SK-N-SH treated with all-trans-retinoic acid at 6 μM for 48 hours (cell line): ENCODE measurements at regions not wholly inside any gene's neighbourhood (a gene's known extent, or its start where the extent isn't known, plus 50 kb on each side); places are given as distances from the start of the nearest gene placed in this dataset.

Experiments
- ARNTL ChIP-seq: fragments of 450-650 bp; formaldehyde crosslinking; IDR thresholded peaks from 2 replicates; pipeline ENCODE4 v1.5.0; 2020; ENCODE audit warnings: low read depth, mild to moderate bottlenecking, moderate library complexity, borderline replicate concordance
- ESRRG ChIP-seq: fragments of 250-450 bp; sonication (Bioruptor Pico); IDR thresholded peaks from 2 replicates; pipeline ENCODE4 v1.6.1; 2021; ENCODE audit warnings: mild to moderate bottlenecking
- GLIS3 ChIP-seq: fragments of 250-450 bp; sonication (Bioruptor Pico); IDR thresholded peaks from 2 replicates; pipeline ENCODE4 v1.5.0; 2020; ENCODE audit warnings: mild to moderate bottlenecking, moderate library complexity
- OSR1 ChIP-seq: fragments of 250-450 bp; sonication (Bioruptor Pico); IDR thresholded peaks from 2 replicates; pipeline ENCODE4 v1.8.0; 2022; ENCODE audit warnings: moderate library complexity, mild to moderate bottlenecking, inconsistent platforms
- PPARA ChIP-seq: fragments of 250-450 bp; sonication (Bioruptor Pico); IDR thresholded peaks from 2 replicates; pipeline ENCODE4 v1.5.0; 2020; ENCODE audit warnings: mild to moderate bottlenecking, borderline replicate concordance
- RARB ChIP-seq: fragments of 250-450 bp; sonication (Bioruptor Pico); IDR thresholded peaks from 2 replicates; pipeline ENCODE4 v1.8.0; 2021; ENCODE audit warnings: mild to moderate bottlenecking, moderate library complexity
- TCF4 ChIP-seq: fragments of 250-450 bp; sonication (Bioruptor Pico); IDR thresholded peaks from 2 replicates; pipeline ENCODE4 v1.8.0; 2021; ENCODE audit warnings: mild to moderate bottlenecking, moderate library complexity, borderline replicate concordance
- TOX ChIP-seq: fragments of 250-450 bp; sonication (Bioruptor Pico); IDR thresholded peaks from 2 replicates; pipeline ENCODE4 v1.8.0; 2021; ENCODE audit warnings: mild to moderate bottlenecking, moderate library complexity, borderline replicate concordance
- ZNF565 ChIP-seq: fragments of 450-650 bp; formaldehyde crosslinking; conservative IDR thresholded peaks from 2 replicates; pipeline ENCODE4 v1.5.0; 2020; ENCODE audit warnings: low read depth, mild to moderate bottlenecking, moderate library complexity
- ZNF8 ChIP-seq: fragments of 450-650 bp; formaldehyde crosslinking; IDR thresholded peaks from 2 replicates; pipeline ENCODE4 v1.5.0; 2020; ENCODE audit warnings: mild to moderate bottlenecking, moderate library complexity
- TF ChIP-seq, protein P1 (sequence below): fragments of 250-450 bp; sonication (Bioruptor Pico); IDR thresholded peaks from 2 replicates; pipeline ENCODE4 v1.8.0; 2020; ENCODE audit warnings: mild to moderate bottlenecking, moderate library complexity, borderline replicate concordance

DNA sequence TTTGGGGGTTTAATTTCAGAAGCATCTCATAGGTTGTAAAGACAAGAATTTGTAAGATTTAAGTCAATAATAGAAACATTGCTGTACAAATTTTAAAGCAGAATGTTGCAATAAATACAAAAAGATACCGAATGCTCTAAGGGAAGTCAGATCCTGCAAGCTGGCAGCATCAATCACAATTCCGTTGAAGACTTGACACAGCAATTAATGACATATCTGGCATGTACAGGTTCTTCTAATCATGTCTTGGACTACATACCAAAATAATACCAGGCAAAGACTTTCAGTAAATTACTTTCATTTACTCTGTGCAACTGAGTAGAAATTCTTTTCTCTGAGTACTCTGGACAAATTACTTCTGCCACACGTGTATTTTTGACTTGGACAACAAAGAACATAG is 54.0 kb upstream of the CDIN1 start:
- no peak for TF ChIP-seq ZNF565 (CRISPR knock-in tag)
- TF ChIP-seq, protein P1, sequence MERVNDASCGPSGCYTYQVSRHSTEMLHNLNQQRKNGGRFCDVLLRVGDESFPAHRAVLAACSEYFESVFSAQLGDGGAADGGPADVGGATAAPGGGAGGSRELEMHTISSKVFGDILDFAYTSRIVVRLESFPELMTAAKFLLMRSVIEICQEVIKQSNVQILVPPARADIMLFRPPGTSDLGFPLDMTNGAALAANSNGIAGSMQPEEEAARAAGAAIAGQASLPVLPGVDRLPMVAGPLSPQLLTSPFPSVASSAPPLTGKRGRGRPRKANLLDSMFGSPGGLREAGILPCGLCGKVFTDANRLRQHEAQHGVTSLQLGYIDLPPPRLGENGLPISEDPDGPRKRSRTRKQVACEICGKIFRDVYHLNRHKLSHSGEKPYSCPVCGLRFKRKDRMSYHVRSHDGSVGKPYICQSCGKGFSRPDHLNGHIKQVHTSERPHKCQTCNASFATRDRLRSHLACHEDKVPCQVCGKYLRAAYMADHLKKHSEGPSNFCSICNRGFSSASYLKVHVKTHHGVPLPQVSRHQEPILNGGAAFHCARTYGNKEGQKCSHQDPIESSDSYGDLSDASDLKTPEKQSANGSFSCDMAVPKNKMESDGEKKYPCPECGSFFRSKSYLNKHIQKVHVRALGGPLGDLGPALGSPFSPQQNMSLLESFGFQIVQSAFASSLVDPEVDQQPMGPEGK (CRISPR knock-in tag), result no peak
- TF ChIP-seq PPARA, result no peak
- no peak for TF ChIP-seq ARNTL (CRISPR knock-in tag)
- no peak for TF ChIP-seq OSR1 (CRISPR knock-in tag)
- no peak for TF ChIP-seq ZNF8 (CRISPR knock-in tag)
- TF ChIP-seq TOX (CRISPR knock-in tag), result no peak
- no peak for TF ChIP-seq RARB (CRISPR knock-in tag)
- TF ChIP-seq GLIS3 (CRISPR knock-in tag), result no peak
- no peak for TF ChIP-seq TCF4 (CRISPR knock-in tag)
- TF ChIP-seq ESRRG (CRISPR knock-in tag), result no peak
